Transverse colon (tissue), 4 donors: ENCODE measurements at regions not wholly inside any gene's neighbourhood (a gene's known extent, or its start where the extent isn't known, plus 50 kb on each side); places are given as distances from the start of the nearest gene placed in this dataset.

Experiments
- CTCF ChIP-seq, 5 experiments: fragments of 200-600 bp in 3 of 5; fragments of 450-650 bp in 2 of 5; sonication (generic) in 3 of 5; IDR thresholded peaks; 1 replicate in 2 of 5; 2 replicates in 3 of 5; pipeline ENCODE4 v1.5.1; 2016 to 2017; ENCODE audit warnings: antibody characterized with exemption in 5 of 5, inconsistent platforms in 3 of 5, mild to moderate bottlenecking in 2 of 5, moderate library complexity in 1 of 5
- EP300 ChIP-seq: sonication (generic); formaldehyde crosslinking; IDR thresholded peaks from one replicate; pipeline ENCODE4 v1.6.1; 2017; ENCODE audit warnings: antibody characterized with exemption, low read depth
- POLR2AphosphoS5 ChIP-seq, 3 donors: sonication (generic); formaldehyde crosslinking; IDR thresholded peaks; one replicate each; pipeline ENCODE4 v1.6.1; 2016; ENCODE audit warnings: antibody characterized with exemption in 3 of 3

- no peak for TF ChIP-seq CTCF (IDR thresholded peaks at IDR 0.05)
- no peak for TF ChIP-seq POLR2AphosphoS5 (IDR thresholded peaks at IDR 0.05)
- TF ChIP-seq EP300, result no peak
Observed at GRCh38 chr18:4986677-4987076, 210.4 kb downstream of the AKAIN1 start.
